GM12874 (cell line): ENCODE measurements at regions not wholly inside any gene's neighbourhood (a gene's known extent, or its start where the extent isn't known, plus 50 kb on each side); places are given as distances from the start of the nearest gene placed in this dataset.

Experiments used
- CTCF ChIP-seq: IDR thresholded peaks from 2 replicates; pipeline ENCODE4 v1.5.1; 2011; ENCODE audit warnings: low read depth, mild to moderate bottlenecking, control low read depth, low read length, moderate library complexity; ENCODE audit not compliant: insufficient read depth

- 0 out of 2 replicates have a peak, but pooled peaks have one; percentile 9 for TF ChIP-seq CTCF
These were observed 145.5 kb downstream of the HMHB1 start for GRCh38 chr5:143957455-143957854.

- TF ChIP-seq CTCF: no peak
These were observed 150.2 kb downstream of the HMHB1 start for GRCh38 chr5:143962201-143962600.

GRCh38 chr5:143964919-143965318 is 153.0 kb downstream of the HMHB1 start:
- no peak for TF ChIP-seq CTCF

- no peak for TF ChIP-seq CTCF
These were observed 154.3 kb downstream of the HMHB1 start for GRCh38 chr5:143966280-143966679.

- peak; percentile 27; the same call in 1 of the 2 replicates for TF ChIP-seq CTCF
These were observed 156.3 kb downstream of the HMHB1 start for GRCh38 chr5:143968071-143968878.

- TF ChIP-seq CTCF: no peak
These were observed 158.2 kb downstream of the HMHB1 start for GRCh38 chr5:143970159-143970558.

- TF ChIP-seq CTCF: no peak
These were observed 160.1 kb downstream of the HMHB1 start for GRCh38 chr5:143972068-143972467.
